ENCODE measurements at regions not wholly inside any gene's neighbourhood (a gene's known extent, or its start where the extent isn't known, plus 50 kb on each side); places are given as distances from the start of the nearest gene placed in this dataset.

- TF ChIP-seq CTCF (optimal IDR thresholded peaks at IDR 0.05 in 1 of 3, IDR thresholded peaks at IDR 0.05 in 1 of 3, conservative IDR thresholded peaks at IDR 0.05 in 1 of 3; ENCODE audit: extremely low read depth in 1 of 3, insufficient read depth in 2 of 3, low read length in 3 of 3) (no peak), EZH2 (IDR thresholded peaks at IDR 0.05; ENCODE audit: low read length) (no peak)
These were observed 68.5 kb upstream of the AMN1 start for GRCh38 chr12:31797230-31797872.

All from keratinocyte (primary cell).